SK-N-SH (cell line): ENCODE measurements at regions not wholly inside any gene's neighbourhood (a gene's known extent, or its start where the extent isn't known, plus 50 kb on each side); places are given as distances from the start of the nearest gene placed in this dataset.

Source experiments
- CTCF ChIA-PET: fragments of 300-600, 350-600 bp; formaldehyde crosslinking; extraction: SDS; loops from one replicate; lab custom pipeline; 2021; lab: Yijun Ruan, JAX
- POLR2A ChIA-PET: fragments of 350-600 bp; sonication (Branson Sonifier 250); formaldehyde crosslinking; extraction: SDS; loops from one replicate; lab custom pipeline; 2020; ENCODE audit warnings: antibody characterized with exemption, inconsistent platforms; lab: Yijun Ruan, JAX
- DNase-seq: peaks from one replicate; pipeline ENCODE4 v3.0.0; 2012
- H2AFZ ChIP-seq: fragments of 200-600 bp; sonication (generic); 2 replicates; pipeline ENCODE4 v1.8.1; 2016; ENCODE audit warnings: antibody characterized with exemption, mild to moderate bottlenecking, low read depth
- H3F3A ChIP-seq: fragments of 200-600 bp; sonication (generic); replicated peaks from 2 replicates; pipeline ENCODE3; 2016; ENCODE audit warnings: antibody characterized with exemption, mild to moderate bottlenecking; ENCODE audit not compliant: insufficient read depth
- H3K27ac ChIP-seq, 2 experiments: fragments of 200-500 bp in 1 of 2; fragments of 200-600 bp in 1 of 2; sonication (Bioruptor generic) in 1 of 2; sonication (generic), shearing (Covaris generic) in 1 of 2; 2 replicates each; pipeline versions ENCODE4 v1.5.1 to v1.6.1; 2014 to 2016; ENCODE audit warnings: low read depth in 2 of 2, inconsistent platforms in 1 of 2, low read length in 1 of 2, mild to moderate bottlenecking in 1 of 2, mixed read lengths in 1 of 2
- H3K27me3 ChIP-seq: fragments of 200-600 bp; sonication (generic), shearing (Covaris generic); 2 replicates; pipeline ENCODE4 v1.6.1; 2016; ENCODE audit warnings: mixed run types; ENCODE audit not compliant: insufficient read depth
- H3K36me3 ChIP-seq, 2 experiments: fragments of 200-500 bp in 1 of 2; fragments of 200-600 bp in 1 of 2; sonication (Bioruptor generic) in 1 of 2; sonication (generic) in 1 of 2; replicated peaks in 1 of 2; 2 replicates each; pipeline versions ENCODE3 to v1.5.1; 2014 to 2016; ENCODE audit warnings: low read length in 1 of 2, mild to moderate bottlenecking in 1 of 2; ENCODE audit not compliant: insufficient read depth in 2 of 2, control insufficient read depth in 1 of 2
- H3K4me1 ChIP-seq, 2 experiments: fragments of 200-500 bp in 1 of 2; fragments of 200-600 bp in 1 of 2; sonication (Bioruptor generic) in 1 of 2; sonication (generic), shearing (Covaris generic) in 1 of 2; 2 replicates each; pipeline versions ENCODE4 v1.5.1 to v1.6.1; 2014 to 2016; ENCODE audit warnings: low read depth in 1 of 2, low read length in 1 of 2, mixed run types in 1 of 2; ENCODE audit not compliant: insufficient read depth in 2 of 2, control insufficient read depth in 1 of 2
- H3K4me2 ChIP-seq: fragments of 200-600 bp; sonication (generic), shearing (Covaris generic); 2 replicates; pipeline ENCODE4 v1.6.1; 2017; ENCODE audit warnings: mixed run types
- H3K4me3 ChIP-seq, 2 experiments: fragments of 200-500 bp in 1 of 2; fragments of 200-600 bp in 1 of 2; sonication (Bioruptor generic) in 1 of 2; sonication (generic), shearing (Covaris generic) in 1 of 2; 2 replicates each; pipeline versions ENCODE4 v1.5.1 to v1.8.1; 2014 to 2016; ENCODE audit warnings: low read depth in 2 of 2, inconsistent platforms in 1 of 2, low read length in 1 of 2, mild to moderate bottlenecking in 1 of 2, mixed read lengths in 1 of 2, moderate library complexity in 1 of 2
- H3K79me2 ChIP-seq: fragments of 200-600 bp; sonication (generic); 2 replicates; pipeline ENCODE4 v1.8.1; 2017; ENCODE audit warnings: mild to moderate bottlenecking; ENCODE audit not compliant: insufficient read depth
- H3K9ac ChIP-seq: fragments of 200-600 bp; sonication (generic); 2 replicates; pipeline ENCODE4 v1.6.1; 2017; ENCODE audit warnings: mixed run types
- H3K9me2 ChIP-seq: fragments of 200-600 bp; sonication (generic); 2 replicates; pipeline ENCODE4 v1.6.1; 2017; ENCODE audit warnings: mixed run types
- H3K9me3 ChIP-seq: fragments of 200-600 bp; sonication (generic); 2 replicates; pipeline ENCODE4 v1.6.1; 2017; ENCODE audit warnings: mixed run types, mild to moderate bottlenecking, moderate library complexity
- H4K20me1 ChIP-seq: fragments of 200-600 bp; sonication (generic); 2 replicates; pipeline ENCODE4 v1.6.1; 2017; ENCODE audit warnings: mild to moderate bottlenecking, mixed run types; ENCODE audit not compliant: insufficient read depth
- CTCF ChIP-seq: fragments of 200-600 bp; sonication (generic); IDR thresholded peaks from 2 replicates; pipeline ENCODE4 v1.6.1; 2017; ENCODE audit warnings: antibody characterized with exemption, mild to moderate bottlenecking, moderate library complexity
- ELF1 ChIP-seq: IDR thresholded peaks from 2 replicates; pipeline ENCODE4 v1.4.0; 2012
- EZH2phosphoT487 ChIP-seq: fragments of 200-600 bp; sonication (generic); IDR thresholded peaks from 2 replicates; pipeline ENCODE4 v1.6.1; 2017; ENCODE audit warnings: low read depth, mixed run types, mild to moderate bottlenecking, antibody characterized with exemption, moderate library complexity, borderline replicate concordance
- FOSL2 ChIP-seq: IDR thresholded peaks from 2 replicates; pipeline ENCODE4 v1.4.0; 2012; ENCODE audit warnings: low read depth, mild to moderate bottlenecking, moderate library complexity, borderline replicate concordance
- FOXM1 ChIP-seq: IDR thresholded peaks from 2 replicates; pipeline ENCODE4 v1.4.0; 2012; ENCODE audit warnings: low read depth, mild to moderate bottlenecking
- GABPA ChIP-seq: IDR thresholded peaks from 2 replicates; pipeline ENCODE4 v1.4.0; 2012; ENCODE audit warnings: low read depth, mild to moderate bottlenecking
- IRF3 ChIP-seq: fragments of 150-350 bp; IDR thresholded peaks from 2 replicates; pipeline ENCODE4 v1.6.1; 2016; ENCODE audit warnings: mild to moderate bottlenecking, low read depth, low read length
- MEF2A ChIP-seq: IDR thresholded peaks from 2 replicates; pipeline ENCODE4 v1.4.0; 2012; ENCODE audit warnings: low read depth, borderline replicate concordance
- MXI1 ChIP-seq: IDR thresholded peaks from 2 replicates; pipeline ENCODE4 v1.6.1; 2012; ENCODE audit warnings: mild to moderate bottlenecking, low read depth, low read length, improper control_type of control experiment
- NRF1 ChIP-seq: IDR thresholded peaks from 2 replicates; pipeline ENCODE4 v1.6.1; 2012; ENCODE audit warnings: low read depth, mild to moderate bottlenecking, low read length
- PBX3 ChIP-seq: IDR thresholded peaks from 2 replicates; pipeline ENCODE4; 2012
- RAD21 ChIP-seq: IDR thresholded peaks from 2 replicates; pipeline ENCODE4 v1.6.1; 2012; ENCODE audit warnings: mild to moderate bottlenecking, low read length
- RCOR1 ChIP-seq: fragments of 150-350 bp; IDR thresholded peaks from 2 replicates; pipeline ENCODE4 v1.6.1; 2017; ENCODE audit warnings: antibody characterized with exemption, low read length
- RFX5 ChIP-seq: IDR thresholded peaks from 2 replicates; pipeline ENCODE4 v1.6.1; 2012; ENCODE audit warnings: mild to moderate bottlenecking, improper control_type of control experiment, low read length
- RXRA ChIP-seq: IDR thresholded peaks from 2 replicates; pipeline ENCODE4 v1.4.0; 2012; ENCODE audit warnings: low read depth, mild to moderate bottlenecking, borderline replicate concordance
- TEAD4 ChIP-seq: IDR thresholded peaks from 2 replicates; pipeline ENCODE4 v1.4.0; 2012; ENCODE audit warnings: mild to moderate bottlenecking, borderline replicate concordance; ENCODE audit not compliant: insufficient read depth
- USF1 ChIP-seq: IDR thresholded peaks from 2 replicates; pipeline ENCODE4 v1.4.0; 2012; ENCODE audit warnings: low read depth, borderline replicate concordance
- WGBS: methylation state at CpG from one replicate; pipeline ENCODE4 v1.1.6; 2017; ENCODE audit warnings: low lambda C conversion rate; 5-methylcytosine and 5-hydroxymethylcytosine counted together

GRCh38 chr11:71068963-71069362 lies 183.4 kb downstream of the SHANK2 start:
- no peak overlapping the region for H3K9ac ChIP-seq
- H4K20me1 ChIP-seq = no peaks in the 10 kb centered on the region
- no peaks in the 10 kb centered on the region for H3K4me1 ChIP-seq
- H3K27me3 ChIP-seq = no peaks in the 10 kb centered on the region
- no peak for TF ChIP-seq RCOR1
- no peaks in the 10 kb centered on the region for H3K9me3 ChIP-seq
- H2AFZ ChIP-seq = no peak overlapping the region
- no peaks in the 10 kb centered on the region for H3K79me2 ChIP-seq
- H3K36me3 ChIP-seq = no peaks in the 10 kb centered on the region
- ChIA-PET CTCF (no interaction called here), POLR2A (no interaction called here)
- no peak overlapping the region for H3K4me2 ChIP-seq
- no peak overlapping the region for H3K4me3 ChIP-seq
- 72% methylated on average over 1 of the region's 1 CpG for WGBS
- H3K27ac ChIP-seq = no peak overlapping the region
- no peaks in the 10 kb centered on the region for H3F3A ChIP-seq
- DNase-seq = no peak
- no peaks in the 10 kb centered on the region for H3K9me2 ChIP-seq

GRCh38 chr11:71067753-71068152 lies 184.6 kb downstream of the SHANK2 start:
- ChIA-PET POLR2A (no interaction called here), CTCF (interaction anchor here (0.7 to 1.8 kb wide), 2 partner anchors 13 to 212 kb away, joined by 3 to 6 read pairs; no protein-coding TSS in a partner anchor)
- DNase-seq = no peak
- Histone ChIP-seq H3K4me1 (no peaks in the 10 kb centered on the region), H3K9ac (no peak overlapping the region), H4K20me1 (no peaks in the 10 kb centered on the region), H3K9me2 (no peaks in the 10 kb centered on the region), H2AFZ (no peak overlapping the region), H3K36me3 (no peaks in the 10 kb centered on the region), H3K79me2 (no peaks in the 10 kb centered on the region), H3K9me3 (no peaks in the 10 kb centered on the region), H3K27ac (no peak overlapping the region), H3K27me3 (no peaks in the 10 kb centered on the region), H3K4me2 (no peak overlapping the region), H3F3A (no peaks in the 10 kb centered on the region), H3K4me3 (no peak overlapping the region)
- WGBS = 67% methylated on average over 6 of the region's 6 CpGs
- TF ChIP-seq ELF1 (no peak), MEF2A (no peak), RAD21 (no peak), FOSL2 (no peak), RFX5 (no peak)

GRCh38 chr11:71066311-71066710 lies 186.1 kb downstream of the SHANK2 start:
- Histone ChIP-seq H3K9me2 (no peaks in the 10 kb centered on the region), H4K20me1 (no peaks in the 10 kb centered on the region), H2AFZ (no peak overlapping the region), H3K27ac (no peak overlapping the region), H3K4me3 (no peak overlapping the region), H3K36me3 (no peaks in the 10 kb centered on the region), H3K9me3 (no peaks in the 10 kb centered on the region), H3K27me3 (no peaks in the 10 kb centered on the region), H3F3A (no peaks in the 10 kb centered on the region), H3K79me2 (no peaks in the 10 kb centered on the region), H3K9ac (no peak overlapping the region), H3K4me2 (no peak overlapping the region), H3K4me1 (no peaks in the 10 kb centered on the region)
- 47% methylated on average over 6 of the region's 6 CpGs for WGBS
- ChIA-PET POLR2A (no interaction called here), CTCF (interaction anchor here (1.1 to 1.8 kb wide), 2 partner anchors 13 to 14 kb away, joined by 4 to 6 read pairs; no protein-coding TSS in a partner anchor)
- no peak for DNase-seq
- TF ChIP-seq MXI1 = no peak
- TF ChIP-seq RAD21 = no peak
- TF ChIP-seq RFX5 = no peak
- TF ChIP-seq FOXM1 = no peak
- no peak for TF ChIP-seq EZH2phosphoT487
- TF ChIP-seq RXRA = no peak
- TF ChIP-seq PBX3 = no peak
- TF ChIP-seq USF1 = no peak
- no peak for TF ChIP-seq GABPA
- no peak for TF ChIP-seq CTCF
- no peak for TF ChIP-seq TEAD4
- TF ChIP-seq IRF3 = no peak
- TF ChIP-seq NRF1 = no peak
